ENCODE measurements at regions not wholly inside any gene's neighbourhood (a gene's known extent, or its start where the extent isn't known, plus 50 kb on each side); places are given as distances from the start of the nearest gene placed in this dataset.

- H4K20me1 ChIP-seq (ENCODE audit: insufficient read depth, low read length): no peaks in the 10 kb centered on the region
- ATAC-seq (ENCODE audit: insufficient read depth, low read depth): no peak
- peaks cover 5% of the 10 kb centered on the region for H3K9me3 ChIP-seq (ENCODE audit: insufficient read depth, low read length, severe bottlenecking)
- no peak for DNase-seq
- H3K9ac ChIP-seq (ENCODE audit: low read depth, low read length): no peak overlapping the region
- H3K27me3 ChIP-seq (ENCODE audit: insufficient read depth, low read length, poor library complexity): no peaks in the 10 kb centered on the region
- no peaks in the 10 kb centered on the region for H3K4me1 ChIP-seq (ENCODE audit: insufficient read depth, low read length)
- no peak overlapping the region for H3K4me3 ChIP-seq (ENCODE audit: low read depth in 1 of 2, low read length in 2 of 2)
- H3K79me2 ChIP-seq (ENCODE audit: insufficient read depth, low read length): no peaks in the 10 kb centered on the region
- no peak overlapping the region for H2AFZ ChIP-seq (ENCODE audit: low read depth, low read length)
- H3K4me2 ChIP-seq (ENCODE audit: insufficient read depth, low read length): no peak overlapping the region
- no peaks in the 10 kb centered on the region for H3K36me3 ChIP-seq (ENCODE audit: insufficient read depth, low read length)
- no peak overlapping the region for H3K27ac ChIP-seq (ENCODE audit: low read length)
- TF ChIP-seq EZH2 (IDR thresholded peaks at IDR 0.05; ENCODE audit: borderline replicate concordance, low read depth, low read length, severe bottlenecking): no peak
- TF ChIP-seq, protein P1, sequence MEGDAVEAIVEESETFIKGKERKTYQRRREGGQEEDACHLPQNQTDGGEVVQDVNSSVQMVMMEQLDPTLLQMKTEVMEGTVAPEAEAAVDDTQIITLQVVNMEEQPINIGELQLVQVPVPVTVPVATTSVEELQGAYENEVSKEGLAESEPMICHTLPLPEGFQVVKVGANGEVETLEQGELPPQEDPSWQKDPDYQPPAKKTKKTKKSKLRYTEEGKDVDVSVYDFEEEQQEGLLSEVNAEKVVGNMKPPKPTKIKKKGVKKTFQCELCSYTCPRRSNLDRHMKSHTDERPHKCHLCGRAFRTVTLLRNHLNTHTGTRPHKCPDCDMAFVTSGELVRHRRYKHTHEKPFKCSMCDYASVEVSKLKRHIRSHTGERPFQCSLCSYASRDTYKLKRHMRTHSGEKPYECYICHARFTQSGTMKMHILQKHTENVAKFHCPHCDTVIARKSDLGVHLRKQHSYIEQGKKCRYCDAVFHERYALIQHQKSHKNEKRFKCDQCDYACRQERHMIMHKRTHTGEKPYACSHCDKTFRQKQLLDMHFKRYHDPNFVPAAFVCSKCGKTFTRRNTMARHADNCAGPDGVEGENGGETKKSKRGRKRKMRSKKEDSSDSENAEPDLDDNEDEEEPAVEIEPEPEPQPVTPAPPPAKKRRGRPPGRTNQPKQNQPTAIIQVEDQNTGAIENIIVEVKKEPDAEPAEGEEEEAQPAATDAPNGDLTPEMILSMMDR (IDR thresholded peaks at IDR 0.05; ENCODE audit: borderline replicate concordance, extremely low read depth, low read length, poor library complexity, severe bottlenecking): no peak
Observed at GRCh38 chr15:94843060-94843459, 611.7 kb downstream of the MCTP2 start.

- no peaks in the 10 kb centered on the region for H4K20me1 ChIP-seq (ENCODE audit: insufficient read depth, low read length)
- TF ChIP-seq, protein P1 (IDR thresholded peaks at IDR 0.05; ENCODE audit: borderline replicate concordance, extremely low read depth, low read length, poor library complexity, severe bottlenecking): no peak
- TF ChIP-seq EZH2 (IDR thresholded peaks at IDR 0.05; ENCODE audit: borderline replicate concordance, low read depth, low read length, severe bottlenecking): no peak
- no peak overlapping the region for H2AFZ ChIP-seq (ENCODE audit: low read depth, low read length)
- DNase-seq (no peak), ATAC-seq (ENCODE audit: insufficient read depth, low read depth) (no peak)
- H3K27ac ChIP-seq (ENCODE audit: low read length): no peak overlapping the region
- peaks cover 5% of the 10 kb centered on the region for H3K9me3 ChIP-seq (ENCODE audit: insufficient read depth, low read length, severe bottlenecking)
- H3K27me3 ChIP-seq (ENCODE audit: insufficient read depth, low read length, poor library complexity): no peaks in the 10 kb centered on the region
- H3K9ac ChIP-seq (ENCODE audit: low read depth, low read length): no peak overlapping the region
- no peak overlapping the region for H3K4me2 ChIP-seq (ENCODE audit: insufficient read depth, low read length)
- H3K4me1 ChIP-seq (ENCODE audit: insufficient read depth, low read length): no peaks in the 10 kb centered on the region
- H3K79me2 ChIP-seq (ENCODE audit: insufficient read depth, low read length): no peaks in the 10 kb centered on the region
- no peaks in the 10 kb centered on the region for H3K36me3 ChIP-seq (ENCODE audit: insufficient read depth, low read length)
- H3K4me3 ChIP-seq (ENCODE audit: low read depth in 1 of 2, low read length in 2 of 2): no peak overlapping the region
Observed at GRCh38 chr15:94844198-94844537, 612.8 kb downstream of the MCTP2 start.

GRCh38 chr15:94844538-94845389, 613.4 kb downstream of the MCTP2 start:
- Histone ChIP-seq H4K20me1 (ENCODE audit: insufficient read depth, low read length) (no peaks in the 10 kb centered on the region), H3K9ac (ENCODE audit: low read depth, low read length) (no peak overlapping the region), H3K9me3 (ENCODE audit: insufficient read depth, low read length, severe bottlenecking) (peaks cover 5% of the 10 kb centered on the region), H3K4me3 (ENCODE audit: low read depth in 1 of 2, low read length in 2 of 2) (no peak overlapping the region), H3K27ac (ENCODE audit: low read length) (no peak overlapping the region), H3K4me1 (ENCODE audit: insufficient read depth, low read length) (no peaks in the 10 kb centered on the region), H3K79me2 (ENCODE audit: insufficient read depth, low read length) (no peaks in the 10 kb centered on the region), H2AFZ (ENCODE audit: low read depth, low read length) (no peak overlapping the region), H3K36me3 (ENCODE audit: insufficient read depth, low read length) (no peaks in the 10 kb centered on the region), H3K4me2 (ENCODE audit: insufficient read depth, low read length) (no peak overlapping the region), H3K27me3 (ENCODE audit: insufficient read depth, low read length, poor library complexity) (no peaks in the 10 kb centered on the region)
- ATAC-seq (ENCODE audit: insufficient read depth, low read depth) (no peak), DNase-seq (no peak)
- no peak for TF ChIP-seq EZH2 (IDR thresholded peaks at IDR 0.05; ENCODE audit: borderline replicate concordance, low read depth, low read length, severe bottlenecking)
- TF ChIP-seq, protein P1 (IDR thresholded peaks at IDR 0.05; ENCODE audit: borderline replicate concordance, extremely low read depth, low read length, poor library complexity, severe bottlenecking): no peak
